Left forelimb (tissue), 1 donor: ENCODE measurements at regions not wholly inside any gene's neighbourhood (a gene's known extent, or its start where the extent isn't known, plus 50 kb on each side); places are given as distances from the start of the nearest gene placed in this dataset.

Source experiments
- DNase-seq: peaks from one replicate; pipeline ENCODE4 v3.0.0-alpha.2; 2018; ENCODE audit warnings: low spot score

- DNase-seq, result no peak
Measured at GRCh38 chr16:73186752-73187601, 139.0 kb upstream of the ZFHX3 start.

DNA sequence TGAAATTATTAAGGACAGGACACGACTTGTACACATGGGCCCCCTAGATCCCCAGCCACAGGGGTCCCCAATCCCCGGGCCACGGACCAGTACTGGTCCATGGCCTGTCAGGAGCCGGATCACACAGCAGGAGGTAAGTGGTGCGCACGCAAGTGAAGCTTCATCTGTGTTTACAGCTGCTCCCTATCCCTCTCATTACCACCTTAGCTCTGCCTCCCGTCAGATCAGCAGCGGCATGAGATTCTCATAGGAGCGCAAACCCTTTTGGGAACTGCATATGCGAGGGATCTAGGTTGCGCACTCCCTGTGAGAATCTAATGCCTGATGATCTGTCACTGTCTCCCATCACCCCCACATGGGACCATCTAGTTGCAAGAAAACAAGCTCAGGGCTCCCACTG is 137.8 kb upstream of the ZFHX3 start:
- no peak for DNase-seq

DNA sequence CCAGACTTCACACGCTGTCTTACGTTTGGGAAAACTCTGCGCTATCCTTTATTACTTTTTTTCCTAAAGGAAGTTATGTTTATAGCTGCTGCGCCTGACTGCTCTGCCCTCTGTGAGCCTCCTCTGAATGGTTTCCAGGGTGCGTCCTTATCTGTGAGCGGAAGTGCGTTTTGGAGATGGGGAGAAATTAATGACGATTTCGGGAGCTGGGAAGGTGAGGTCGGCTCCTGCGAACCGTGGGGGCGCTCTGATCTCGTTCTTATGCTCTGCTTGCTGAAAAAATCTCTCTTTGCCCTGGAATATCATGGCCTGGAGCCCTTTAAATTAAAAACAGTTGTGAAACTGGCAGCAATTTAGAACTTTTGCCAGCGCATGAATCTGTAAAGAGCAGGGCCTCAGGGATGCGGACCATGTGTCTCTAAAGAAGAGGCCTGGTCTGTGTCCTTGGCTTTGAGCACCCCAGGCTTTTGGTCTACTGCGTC is 135.7 kb upstream of the ZFHX3 start:
- no peak for DNase-seq

- no peak for DNase-seq
Measured at GRCh38 chr16:73179705-73180331, 131.9 kb upstream of the ZFHX3 start.

DNA sequence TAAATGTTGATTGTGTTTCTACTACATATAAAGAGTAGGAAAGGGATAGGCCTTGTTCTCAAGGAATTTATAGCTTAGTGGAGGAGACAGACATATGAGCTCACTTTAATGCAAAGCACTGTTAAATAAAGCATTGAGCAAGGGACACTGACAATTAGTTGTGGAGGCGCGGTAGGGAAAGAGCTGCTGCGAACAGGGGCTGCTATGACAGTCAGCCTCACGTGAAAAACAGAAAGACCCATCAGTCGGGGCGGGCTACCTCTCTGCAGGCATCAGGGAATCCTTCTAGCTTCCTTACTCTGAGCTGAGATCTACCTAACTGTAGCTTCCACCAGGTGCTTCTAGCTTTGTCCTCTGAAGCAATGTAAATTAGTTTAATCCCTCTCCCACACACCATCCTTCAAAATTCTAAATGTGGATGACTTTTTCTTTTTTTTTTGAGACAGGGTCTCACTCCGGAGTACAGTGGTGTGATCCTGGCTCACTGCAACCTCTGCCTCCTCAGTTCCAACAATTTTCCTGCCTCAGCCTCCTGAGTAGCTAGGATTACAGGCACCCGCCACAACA is 129.9 kb upstream of the ZFHX3 start:
- no peak for DNase-seq

DNA sequence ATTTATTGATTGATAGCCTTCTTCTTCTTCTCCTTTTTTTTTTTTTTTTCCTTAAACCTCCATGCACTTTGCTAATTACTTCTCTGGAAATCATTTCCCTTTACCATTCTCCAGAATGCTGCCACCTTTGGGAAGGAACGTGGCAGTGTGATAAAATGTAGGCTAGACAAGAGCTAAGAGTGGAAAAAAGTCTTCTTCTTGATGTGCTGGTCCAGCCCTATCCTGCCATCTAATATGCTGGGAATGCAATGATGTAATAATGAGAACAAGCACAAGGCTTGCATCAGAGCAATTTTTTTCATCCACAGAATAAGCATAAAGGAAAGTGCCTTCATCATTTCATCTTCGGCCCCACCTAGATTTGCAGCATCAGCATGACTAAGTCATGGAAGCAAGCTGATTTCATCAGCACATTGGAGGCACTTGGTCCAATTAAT is 128.7 kb upstream of the ZFHX3 start:
- DNase-seq, result no peak

GRCh38 chr16:73172973-73173709 is 125.2 kb upstream of the ZFHX3 start:
- DNase-seq, result no peak

GRCh38 chr16:73172241-73172972 is 124.5 kb upstream of the ZFHX3 start:
- DNase-seq, result peak; percentile 91

GRCh38 chr16:73171901-73172240 is 123.9 kb upstream of the ZFHX3 start:
- DNase-seq, result no peak

DNA sequence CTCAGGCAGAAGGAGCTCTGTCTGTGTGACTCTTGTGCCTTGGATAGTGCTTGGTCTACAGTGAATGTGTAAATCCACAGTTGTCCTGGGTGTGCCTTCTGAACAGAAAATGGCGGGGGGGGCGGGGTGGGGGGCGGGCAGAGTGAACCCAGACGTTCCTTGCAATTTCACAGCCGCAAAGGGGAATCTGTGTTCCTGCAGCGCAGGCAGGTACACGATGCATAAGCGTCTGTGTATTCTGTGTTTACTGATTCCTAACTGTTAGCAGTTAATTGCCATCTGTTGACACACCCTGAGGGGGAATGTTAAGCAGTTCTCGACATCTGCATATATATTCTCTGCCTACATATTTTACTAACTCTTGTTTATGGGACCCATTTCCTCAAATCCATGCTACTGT is 123.5 kb upstream of the ZFHX3 start:
- DNase-seq, result no peak

DNA sequence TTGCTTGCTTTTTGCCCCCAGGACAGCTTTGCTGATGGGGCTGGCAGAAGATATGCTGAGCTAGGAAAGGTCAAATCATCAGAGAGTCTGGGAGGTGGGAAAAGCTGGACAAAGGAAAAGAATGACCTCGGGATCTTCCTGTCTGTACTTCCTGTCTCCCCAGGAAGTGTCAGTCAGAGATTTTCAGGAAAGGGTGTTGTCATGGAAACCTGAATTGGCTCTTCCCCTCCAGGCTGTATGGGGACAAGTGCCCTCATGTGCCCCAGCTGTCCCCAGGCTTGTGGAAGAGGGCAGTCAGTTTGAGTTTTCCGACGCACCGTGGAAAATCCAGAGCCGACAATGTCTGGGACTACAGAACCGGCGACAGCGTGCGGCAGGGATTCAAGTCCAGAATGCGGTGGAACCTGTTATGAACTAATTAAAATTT is 122.7 kb upstream of the ZFHX3 start:
- no peak for DNase-seq

- no peak for DNase-seq
Measured at GRCh38 chr16:73166947-73167550, 119.1 kb upstream of the ZFHX3 start.

DNA sequence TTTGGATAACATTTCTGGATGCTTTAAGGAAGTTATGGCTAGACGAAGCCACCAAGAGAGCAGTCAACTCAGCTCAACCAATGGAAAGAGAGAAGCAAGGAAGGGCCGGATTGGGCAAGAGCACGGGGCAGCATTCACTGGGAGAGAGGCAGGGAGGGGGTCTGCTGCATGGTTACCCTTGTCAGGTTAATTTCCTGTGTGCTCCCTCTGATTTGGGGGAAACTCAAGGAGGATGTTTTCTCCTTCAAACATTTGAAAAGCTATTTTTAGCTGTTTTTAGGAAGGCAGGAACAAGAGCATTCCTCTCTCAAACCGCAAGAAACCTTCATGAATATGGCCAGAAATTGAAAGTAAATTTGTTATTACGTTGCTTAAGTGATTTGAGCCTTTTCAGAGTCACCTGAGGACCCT is 118.5 kb upstream of the ZFHX3 start:
- DNase-seq, result no peak

DNA sequence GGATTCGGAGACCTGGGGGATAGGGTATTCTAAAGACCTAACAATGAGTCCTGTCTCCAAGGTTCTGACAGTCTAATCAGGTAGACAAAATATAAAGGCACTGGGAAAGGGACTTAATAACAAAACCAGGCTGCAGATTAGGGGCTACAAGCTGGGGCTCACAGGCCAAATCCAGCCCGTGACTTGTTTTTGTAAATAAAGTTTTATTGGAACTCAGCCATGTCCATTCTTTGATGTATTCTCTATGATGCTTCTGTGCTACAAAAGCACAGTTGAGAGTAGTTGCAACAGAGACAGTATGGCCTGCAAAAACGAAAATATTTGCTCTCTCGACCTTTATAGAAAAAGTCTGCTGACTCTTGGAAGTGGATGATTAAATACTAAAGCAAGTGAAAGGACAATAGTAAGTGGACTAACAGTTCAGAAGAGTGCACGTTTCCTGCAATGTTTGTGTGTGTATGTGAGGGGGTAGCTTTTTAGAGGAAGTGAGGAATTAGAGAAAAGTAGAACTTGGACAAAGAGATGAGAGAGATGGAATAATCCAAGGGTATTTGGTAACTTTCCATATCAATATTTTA is 115.4 kb upstream of the ZFHX3 start:
- no peak for DNase-seq

DNA sequence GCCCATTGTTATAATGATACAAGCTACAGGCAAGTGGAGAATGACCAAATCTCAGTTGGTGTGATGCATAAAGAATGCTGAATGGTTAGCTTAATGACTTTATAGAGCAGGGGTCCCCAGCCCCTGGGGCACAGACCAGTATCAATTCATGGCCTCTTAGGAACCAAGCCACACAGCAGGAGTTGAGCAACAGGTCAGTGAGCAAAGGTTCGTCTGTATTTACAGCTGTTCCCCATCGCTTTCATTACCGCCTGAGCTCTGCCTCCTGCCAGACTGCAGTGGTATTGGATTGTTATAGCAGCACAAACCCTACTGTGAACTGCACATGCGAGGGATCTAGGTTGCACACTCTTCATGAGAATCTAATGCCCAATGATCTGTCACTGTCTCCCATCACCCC is 114.0 kb upstream of the ZFHX3 start:
- DNase-seq, result no peak

GRCh38 chr16:73159296-73159695 is 111.4 kb upstream of the ZFHX3 start:
- DNase-seq, result no peak

DNA sequence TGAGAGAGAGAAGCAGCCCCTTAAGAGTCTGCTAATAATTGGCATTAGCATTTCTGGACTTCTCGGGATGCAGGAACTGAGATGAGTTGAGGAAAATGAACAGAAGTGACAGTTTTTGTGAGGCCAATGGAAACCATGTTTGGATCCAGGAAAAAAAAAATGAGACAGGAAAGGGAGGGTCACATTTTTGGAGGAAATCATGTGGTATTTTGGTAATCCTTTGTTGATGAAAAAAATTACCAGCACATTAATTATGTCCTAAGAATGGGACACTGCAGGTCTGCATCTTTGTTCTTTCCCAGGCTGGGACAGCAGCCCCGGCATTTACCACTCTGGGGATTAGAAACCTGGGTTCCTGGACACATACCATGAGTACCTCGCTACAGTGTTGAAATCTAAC is 109.9 kb upstream of the ZFHX3 start:
- DNase-seq, result no peak

- no peak for DNase-seq
Measured at GRCh38 chr16:73154063-73154870, 106.3 kb upstream of the ZFHX3 start.

GRCh38 chr16:73152386-73153125 is 104.6 kb upstream of the ZFHX3 start:
- DNase-seq, result no peak
